MM.1S (cell line): ENCODE measurements at regions not wholly inside any gene's neighbourhood (a gene's known extent, or its start where the extent isn't known, plus 50 kb on each side); places are given as distances from the start of the nearest gene placed in this dataset.

Experiments used
- DNase-seq: peaks from one replicate; pipeline ENCODE4 v3.0.0-alpha.2; 2015
- H2AFZ ChIP-seq: fragments of 300-600 bp; sonication (generic); 2 replicates; pipeline ENCODE4 v1.6.0; 2016; ENCODE audit warnings: antibody characterized with exemption, low read length
- H3F3A ChIP-seq: fragments of 300-600 bp; sonication (generic); 2 replicates; pipeline ENCODE4 v1.6.1; 2016; ENCODE audit warnings: mild to moderate bottlenecking, antibody characterized with exemption, low read length, moderate library complexity, mixed read lengths; ENCODE audit not compliant: insufficient read depth
- H3K27ac ChIP-seq: fragments of 300-600 bp; sonication (generic); 2 replicates; pipeline ENCODE4 v1.5.1; 2016; ENCODE audit warnings: mild to moderate bottlenecking, low read length
- H3K27me3 ChIP-seq: fragments of 300-600 bp; sonication (generic); replicated peaks from 2 replicates; pipeline ENCODE4 v1.6.0; 2016; ENCODE audit warnings: low read length; ENCODE audit not compliant: insufficient read depth
- H3K36me3 ChIP-seq: fragments of 300-600 bp; sonication (generic); replicated peaks from 2 replicates; pipeline ENCODE4 v1.6.1; 2016; ENCODE audit warnings: mild to moderate bottlenecking, low read length, mixed read lengths; ENCODE audit not compliant: insufficient read depth
- H3K4me1 ChIP-seq: fragments of 300-600 bp; sonication (generic); 2 replicates; pipeline ENCODE4 v1.6.1; 2016; ENCODE audit warnings: low read length, mixed read lengths
- H3K4me2 ChIP-seq: fragments of 300-600 bp; sonication (generic); 2 replicates; pipeline ENCODE4 v1.6.0; 2016; ENCODE audit warnings: low read depth, low read length
- H3K4me3 ChIP-seq: fragments of 300-600 bp; sonication (generic); 2 replicates; pipeline ENCODE4 v1.5.1; 2016; ENCODE audit warnings: low read length, mixed read lengths
- H3K79me2 ChIP-seq: fragments of 300-600 bp; sonication (generic); 2 replicates; pipeline ENCODE4 v1.6.1; 2016; ENCODE audit warnings: mixed run types, low read length, mixed read lengths
- H3K9ac ChIP-seq: fragments of 300-600 bp; sonication (generic); 2 replicates; pipeline ENCODE4 v1.6.1; 2016; ENCODE audit warnings: low read length, mixed read lengths
- H3K9me2 ChIP-seq: fragments of 300-600 bp; sonication (generic); replicated peaks from 2 replicates; pipeline ENCODE4 v1.6.1; 2016; ENCODE audit warnings: mild to moderate bottlenecking, low read length, mixed read lengths; ENCODE audit not compliant: insufficient read depth
- H3K9me3 ChIP-seq: fragments of 300-600 bp; sonication (generic); replicated peaks from 2 replicates; pipeline ENCODE4 v1.6.1; 2016; ENCODE audit warnings: mild to moderate bottlenecking, low read length, mixed read lengths; ENCODE audit not compliant: insufficient read depth
- H4K20me1 ChIP-seq: fragments of 300-600 bp; sonication (generic); 2 replicates; pipeline ENCODE4 v1.6.1; 2016; ENCODE audit warnings: mild to moderate bottlenecking, low read length, moderate library complexity, mixed read lengths; ENCODE audit not compliant: insufficient read depth
- CTCF ChIP-seq: fragments of 300-600 bp; sonication (generic); IDR thresholded peaks from 2 replicates; pipeline ENCODE4 v1.5.1; 2016; ENCODE audit warnings: antibody characterized with exemption, low read length, mixed read lengths
- EZH2 ChIP-seq: fragments of 300-600 bp; sonication (generic); optimal IDR thresholded peaks from 2 replicates; pipeline ENCODE3; 2017; ENCODE audit warnings: low read depth, mild to moderate bottlenecking, antibody characterized with exemption, low read length, mixed read lengths
- EZH2phosphoT487 ChIP-seq: fragments of 300-600 bp; sonication (generic); IDR thresholded peaks from 2 replicates; pipeline ENCODE4 v1.6.1; 2018; ENCODE audit warnings: antibody characterized with exemption, low read length

GRCh38 chr1:29786791-29787732 is 550.7 kb downstream of the PTPRU start:
- no peak overlapping the region for H3K27ac ChIP-seq
- H3K4me2 ChIP-seq, result no peak overlapping the region
- H3K4me1 ChIP-seq, result no peaks in the 10 kb centered on the region
- no peaks in the 10 kb centered on the region for H4K20me1 ChIP-seq
- H3K79me2 ChIP-seq, result no peaks in the 10 kb centered on the region
- TF ChIP-seq EZH2, result no peak
- TF ChIP-seq EZH2phosphoT487, result no peak
- TF ChIP-seq CTCF, result no peak
- no peak for DNase-seq
- no peak overlapping the region for H3K4me3 ChIP-seq
- no peak overlapping the region for H3K9ac ChIP-seq
- no peaks in the 10 kb centered on the region for H3K9me2 ChIP-seq
- H3K9me3 ChIP-seq, result no peaks in the 10 kb centered on the region
- H3K36me3 ChIP-seq, result no peaks in the 10 kb centered on the region
- H3F3A ChIP-seq, result no peaks in the 10 kb centered on the region
- no peak overlapping the region for H2AFZ ChIP-seq
- peaks cover 94% of the 10 kb centered on the region for H3K27me3 ChIP-seq

GRCh38 chr1:29786195-29786594 is 549.9 kb downstream of the PTPRU start:
- Histone ChIP-seq H3K4me3 (no peak overlapping the region), H3K79me2 (no peaks in the 10 kb centered on the region), H3K4me2 (no peak overlapping the region), H3K27ac (no peak overlapping the region), H4K20me1 (no peaks in the 10 kb centered on the region), H3K9ac (no peak overlapping the region), H3K9me3 (no peaks in the 10 kb centered on the region), H3F3A (no peaks in the 10 kb centered on the region), H3K4me1 (no peaks in the 10 kb centered on the region), H3K9me2 (no peaks in the 10 kb centered on the region), H3K36me3 (no peaks in the 10 kb centered on the region), H3K27me3 (peaks cover 95% of the 10 kb centered on the region), H2AFZ (no peak overlapping the region)
- TF ChIP-seq EZH2phosphoT487 (no peak), EZH2 (no peak), CTCF (no peak)
- DNase-seq, result no peak

GRCh38 chr1:29785554-29785953 is 549.2 kb downstream of the PTPRU start:
- Histone ChIP-seq H4K20me1 (no peaks in the 10 kb centered on the region), H2AFZ (no peak overlapping the region), H3K79me2 (no peaks in the 10 kb centered on the region), H3K27ac (no peak overlapping the region), H3K9ac (no peak overlapping the region), H3K4me3 (no peak overlapping the region), H3K9me2 (no peaks in the 10 kb centered on the region), H3K27me3 (peaks cover 95% of the 10 kb centered on the region), H3K9me3 (no peaks in the 10 kb centered on the region), H3F3A (no peaks in the 10 kb centered on the region), H3K36me3 (no peaks in the 10 kb centered on the region), H3K4me2 (no peak overlapping the region), H3K4me1 (no peaks in the 10 kb centered on the region)
- DNase-seq, result no peak
- no peak for TF ChIP-seq CTCF
- TF ChIP-seq EZH2, result no peak
- TF ChIP-seq EZH2phosphoT487, result no peak
